Liver (tissue), 3 donors: ENCODE measurements at regions not wholly inside any gene's neighbourhood (a gene's known extent, or its start where the extent isn't known, plus 50 kb on each side); places are given as distances from the start of the nearest gene placed in this dataset.

Experiments used
- EGR1 ChIP-seq, 2 donors: IDR thresholded peaks; 2 replicates each; pipeline ENCODE4 v1.6.1; 2016 to 2018; ENCODE audit warnings: antibody characterized with exemption in 2 of 2, low read depth in 2 of 2
- FOXA1 ChIP-seq: IDR thresholded peaks from 2 replicates; pipeline ENCODE4 v1.6.1; 2016; ENCODE audit warnings: antibody characterized with exemption
- RAD21 ChIP-seq, 2 donors: IDR thresholded peaks; 2 replicates each; pipeline ENCODE4 v1.6.1; 2016; ENCODE audit warnings: antibody characterized with exemption in 2 of 2, mild to moderate bottlenecking in 2 of 2
- REST ChIP-seq: IDR thresholded peaks from 2 replicates; pipeline ENCODE4 v1.6.1; 2016; ENCODE audit warnings: antibody characterized with exemption, mild to moderate bottlenecking
- SP1 ChIP-seq: IDR thresholded peaks from 2 replicates; pipeline ENCODE4 v1.6.1; 2018; ENCODE audit warnings: antibody characterized with exemption, mild to moderate bottlenecking
- TF ChIP-seq, protein P1 (sequence below): fragments of 150-350 bp; IDR thresholded peaks from 2 replicates; pipeline ENCODE4 v1.5.1; 2017; ENCODE audit warnings: improper control_type of control experiment, low read depth, low read length; ENCODE audit not compliant: missing input control
- donor health status: healthy.
- donor health status: healthy.

DNA sequence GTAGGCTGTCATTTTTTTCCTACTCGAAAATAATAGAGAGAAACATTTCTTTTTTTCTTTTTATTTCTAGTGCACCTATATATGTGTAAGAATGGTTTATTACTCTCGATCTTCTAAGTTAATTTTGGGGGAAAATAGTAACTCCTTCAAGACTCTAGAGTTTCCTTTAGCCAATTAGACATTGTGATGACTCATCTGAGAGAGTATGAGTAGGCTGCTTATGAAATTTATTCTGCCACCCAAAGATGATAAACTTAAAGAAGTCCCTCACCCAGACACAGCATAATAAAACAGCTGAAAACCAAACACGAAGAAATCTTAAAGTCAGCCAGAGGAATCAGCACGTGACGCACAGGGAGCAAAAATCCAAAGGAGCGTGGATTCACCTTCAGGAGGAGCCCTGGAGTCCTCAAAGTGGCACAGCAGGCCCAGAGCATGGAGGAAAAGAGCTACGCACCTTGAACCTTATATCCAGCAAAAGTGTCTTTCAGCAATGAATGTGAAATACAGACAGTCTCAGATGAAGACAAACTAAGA, 81.9 kb downstream of the ERMARD start:
- TF ChIP-seq REST (no peak), RAD21 (IDR thresholded peaks at IDR 0.05) (no peak), FOXA1 (no peak), EGR1 (IDR thresholded peaks at IDR 0.05; ENCODE audit: low read depth in 2 of 2) (no peak), SP1 (no peak)
- TF ChIP-seq, protein P1, sequence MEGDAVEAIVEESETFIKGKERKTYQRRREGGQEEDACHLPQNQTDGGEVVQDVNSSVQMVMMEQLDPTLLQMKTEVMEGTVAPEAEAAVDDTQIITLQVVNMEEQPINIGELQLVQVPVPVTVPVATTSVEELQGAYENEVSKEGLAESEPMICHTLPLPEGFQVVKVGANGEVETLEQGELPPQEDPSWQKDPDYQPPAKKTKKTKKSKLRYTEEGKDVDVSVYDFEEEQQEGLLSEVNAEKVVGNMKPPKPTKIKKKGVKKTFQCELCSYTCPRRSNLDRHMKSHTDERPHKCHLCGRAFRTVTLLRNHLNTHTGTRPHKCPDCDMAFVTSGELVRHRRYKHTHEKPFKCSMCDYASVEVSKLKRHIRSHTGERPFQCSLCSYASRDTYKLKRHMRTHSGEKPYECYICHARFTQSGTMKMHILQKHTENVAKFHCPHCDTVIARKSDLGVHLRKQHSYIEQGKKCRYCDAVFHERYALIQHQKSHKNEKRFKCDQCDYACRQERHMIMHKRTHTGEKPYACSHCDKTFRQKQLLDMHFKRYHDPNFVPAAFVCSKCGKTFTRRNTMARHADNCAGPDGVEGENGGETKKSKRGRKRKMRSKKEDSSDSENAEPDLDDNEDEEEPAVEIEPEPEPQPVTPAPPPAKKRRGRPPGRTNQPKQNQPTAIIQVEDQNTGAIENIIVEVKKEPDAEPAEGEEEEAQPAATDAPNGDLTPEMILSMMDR = no peak
